ENCODE measurements at regions not wholly inside any gene's neighbourhood (a gene's known extent, or its start where the extent isn't known, plus 50 kb on each side); places are given as distances from the start of the nearest gene placed in this dataset.
A peak's percentile ranks its signal among the peaks of the same experiment; 100 is the strongest.

GRCh38 chr6:5898102-5898501, 108.6 kb downstream of the NRN1 start:
- ChIA-PET POLR2A (no interaction called here), CTCF (no interaction called here)
- Histone ChIP-seq H3K4me3 (ENCODE audit: control insufficient read depth in 1 of 7, extremely low read depth in 1 of 7, insufficient read depth in 4 of 7, low read depth in 2 of 7, low read length in 6 of 7) (no peak overlapping the region), H3K27me3 (replicated peaks in 2 of 5; ENCODE audit: control insufficient read depth in 4 of 5, insufficient read depth in 5 of 5, low read length in 4 of 5) (no peaks in the 10 kb centered on the region), H3K36me3 (ENCODE audit: control insufficient read depth in 4 of 4, insufficient read depth in 4 of 4, low read length in 3 of 4) (no peaks in the 10 kb centered on the region), H3K27ac (ENCODE audit: insufficient read depth in 1 of 2, low read depth in 1 of 2, low read length in 2 of 2, poor library complexity in 1 of 2, severe bottlenecking in 2 of 2) (no peak overlapping the region), H3K4me1 (ENCODE audit: control extremely low read depth in 1 of 4, control insufficient read depth in 4 of 4, insufficient read depth in 4 of 4, low read length in 3 of 4) (no peaks in the 10 kb centered on the region), H3K9me3 (ENCODE audit: control extremely low read depth in 1 of 5, control insufficient read depth in 4 of 5, insufficient read depth in 2 of 5, low read depth in 1 of 5, low read length in 4 of 5) (no peaks in the 10 kb centered on the region)
- no peak for DNase-seq
- 100% methylated on average over 1 of the region's 1 CpG for WGBS (ENCODE audit: insufficient coverage)

GRCh38 chr6:5896476-5897200, 110.1 kb downstream of the NRN1 start:
- ChIA-PET CTCF (no interaction called here), POLR2A (no interaction called here)
- 95% methylated on average over 10 of the region's 12 CpGs for WGBS (ENCODE audit: insufficient coverage)
- Histone ChIP-seq H3K36me3 (ENCODE audit: control insufficient read depth in 4 of 4, insufficient read depth in 4 of 4, low read length in 3 of 4) (no peaks in the 10 kb centered on the region), H3K4me3 (ENCODE audit: control insufficient read depth in 1 of 7, extremely low read depth in 1 of 7, insufficient read depth in 4 of 7, low read depth in 2 of 7, low read length in 6 of 7) (no peak overlapping the region), H3K27me3 (replicated peaks in 2 of 5; ENCODE audit: control insufficient read depth in 4 of 5, insufficient read depth in 5 of 5, low read length in 4 of 5) (no peaks in the 10 kb centered on the region), H3K9me3 (ENCODE audit: control extremely low read depth in 1 of 5, control insufficient read depth in 4 of 5, insufficient read depth in 2 of 5, low read depth in 1 of 5, low read length in 4 of 5) (no peaks in the 10 kb centered on the region), H3K27ac (ENCODE audit: insufficient read depth in 1 of 2, low read depth in 1 of 2, low read length in 2 of 2, poor library complexity in 1 of 2, severe bottlenecking in 2 of 2) (no peak overlapping the region), H3K4me1 (ENCODE audit: control extremely low read depth in 1 of 4, control insufficient read depth in 4 of 4, insufficient read depth in 4 of 4, low read length in 3 of 4) (peaks cover 0 to 6% (median 0%) of the 10 kb centered on the region in 4 experiments)
- DNase-seq, result no peak

DNA sequence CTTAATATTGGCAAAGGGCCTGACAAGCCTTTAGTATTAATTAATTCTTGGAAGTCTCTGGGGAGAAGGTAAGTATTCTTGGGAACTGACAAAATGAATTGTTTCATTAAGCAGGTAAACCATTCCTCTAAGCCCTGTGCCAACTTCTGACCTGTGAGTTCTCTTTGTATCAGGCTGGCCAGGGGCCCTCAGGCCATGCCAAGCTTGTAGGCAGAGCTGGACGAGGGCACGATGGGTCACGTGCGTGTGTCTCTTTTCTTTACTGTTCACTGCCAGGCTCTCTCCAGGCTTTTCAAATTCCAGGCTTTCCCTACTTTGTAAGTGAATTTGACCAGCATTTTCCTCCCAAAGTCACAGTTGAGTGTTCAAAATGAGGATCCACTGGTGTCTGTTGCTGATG, 112.4 kb downstream of the NRN1 start:
- WGBS (ENCODE audit: insufficient coverage), result 92% methylated on average over 4 of the region's 4 CpGs
- H3K9me3 ChIP-seq (ENCODE audit: control extremely low read depth in 1 of 5, control insufficient read depth in 4 of 5, insufficient read depth in 2 of 5, low read depth in 1 of 5, low read length in 4 of 5), result no peaks in the 10 kb centered on the region

GRCh38 chr6:5893295-5893694, 113.4 kb downstream of the NRN1 start:
- CTCF ChIA-PET, result no interaction called here
- Histone ChIP-seq H3K4me1 (ENCODE audit: control extremely low read depth in 1 of 4, control insufficient read depth in 4 of 4, insufficient read depth in 4 of 4, low read length in 3 of 4) (peaks cover 0 to 6% (median 0%) of the 10 kb centered on the region in 4 experiments), H3K9me3 (ENCODE audit: control extremely low read depth in 1 of 5, control insufficient read depth in 4 of 5, insufficient read depth in 2 of 5, low read depth in 1 of 5, low read length in 4 of 5) (no peaks in the 10 kb centered on the region), H3K36me3 (ENCODE audit: control insufficient read depth in 4 of 4, insufficient read depth in 4 of 4, low read length in 3 of 4) (no peaks in the 10 kb centered on the region), H3K4me3 (ENCODE audit: control insufficient read depth in 1 of 7, extremely low read depth in 1 of 7, insufficient read depth in 4 of 7, low read depth in 2 of 7, low read length in 6 of 7) (no peak overlapping the region), H3K27me3 (replicated peaks in 2 of 5; ENCODE audit: control insufficient read depth in 4 of 5, insufficient read depth in 5 of 5, low read length in 4 of 5) (no peaks in the 10 kb centered on the region), H3K27ac (ENCODE audit: insufficient read depth in 1 of 2, low read depth in 1 of 2, low read length in 2 of 2, poor library complexity in 1 of 2, severe bottlenecking in 2 of 2) (no peak overlapping the region)
- POLR2A ChIA-PET, result no interaction called here
- no peak for DNase-seq
- 99% methylated on average over 4 of the region's 4 CpGs for WGBS (ENCODE audit: insufficient coverage)

More for the DNA sequence above, 112.4 kb downstream of the NRN1 start:
- DNase-seq, result no peak
- H3K27ac ChIP-seq (ENCODE audit: insufficient read depth in 1 of 2, low read depth in 1 of 2, low read length in 2 of 2, poor library complexity in 1 of 2, severe bottlenecking in 2 of 2), result no peak overlapping the region
- no peak overlapping the region for H3K4me3 ChIP-seq (ENCODE audit: control insufficient read depth in 1 of 7, extremely low read depth in 1 of 7, insufficient read depth in 4 of 7, low read depth in 2 of 7, low read length in 6 of 7)
- peaks cover 0 to 6% (median 0%) of the 10 kb centered on the region in 4 experiments for H3K4me1 ChIP-seq (ENCODE audit: control extremely low read depth in 1 of 4, control insufficient read depth in 4 of 4, insufficient read depth in 4 of 4, low read length in 3 of 4)
- no peaks in the 10 kb centered on the region for H3K36me3 ChIP-seq (ENCODE audit: control insufficient read depth in 4 of 4, insufficient read depth in 4 of 4, low read length in 3 of 4)
- H3K27me3 ChIP-seq (replicated peaks in 2 of 5; ENCODE audit: control insufficient read depth in 4 of 5, insufficient read depth in 5 of 5, low read length in 4 of 5), result no peaks in the 10 kb centered on the region
- ChIA-PET POLR2A (interaction anchor here (0.6 to 0.7 kb wide), 2 partner anchors 346 to 535 kb away, joined by 3 to 9 read pairs; no protein-coding TSS in a partner anchor), CTCF (no interaction called here)

GRCh38 chr6:5892669-5893068, 114.1 kb downstream of the NRN1 start:
- ChIA-PET POLR2A (no interaction called here), CTCF (no interaction called here)
- no peak for DNase-seq
- Histone ChIP-seq H3K4me1 (ENCODE audit: control extremely low read depth in 1 of 4, control insufficient read depth in 4 of 4, insufficient read depth in 4 of 4, low read length in 3 of 4) (peaks cover 0 to 6% (median 0%) of the 10 kb centered on the region in 4 experiments), H3K27ac (ENCODE audit: insufficient read depth in 1 of 2, low read depth in 1 of 2, low read length in 2 of 2, poor library complexity in 1 of 2, severe bottlenecking in 2 of 2) (no peak overlapping the region), H3K27me3 (replicated peaks in 2 of 5; ENCODE audit: control insufficient read depth in 4 of 5, insufficient read depth in 5 of 5, low read length in 4 of 5) (no peaks in the 10 kb centered on the region), H3K4me3 (ENCODE audit: control insufficient read depth in 1 of 7, extremely low read depth in 1 of 7, insufficient read depth in 4 of 7, low read depth in 2 of 7, low read length in 6 of 7) (peak overlapping the region in 3 of 7 experiments; percentile 5 to 67 (median 56)), H3K9me3 (ENCODE audit: control extremely low read depth in 1 of 5, control insufficient read depth in 4 of 5, insufficient read depth in 2 of 5, low read depth in 1 of 5, low read length in 4 of 5) (no peaks in the 10 kb centered on the region), H3K36me3 (ENCODE audit: control insufficient read depth in 4 of 4, insufficient read depth in 4 of 4, low read length in 3 of 4) (no peaks in the 10 kb centered on the region)
- WGBS (ENCODE audit: insufficient coverage), result 83% methylated on average over 6 of the region's 6 CpGs

DNA sequence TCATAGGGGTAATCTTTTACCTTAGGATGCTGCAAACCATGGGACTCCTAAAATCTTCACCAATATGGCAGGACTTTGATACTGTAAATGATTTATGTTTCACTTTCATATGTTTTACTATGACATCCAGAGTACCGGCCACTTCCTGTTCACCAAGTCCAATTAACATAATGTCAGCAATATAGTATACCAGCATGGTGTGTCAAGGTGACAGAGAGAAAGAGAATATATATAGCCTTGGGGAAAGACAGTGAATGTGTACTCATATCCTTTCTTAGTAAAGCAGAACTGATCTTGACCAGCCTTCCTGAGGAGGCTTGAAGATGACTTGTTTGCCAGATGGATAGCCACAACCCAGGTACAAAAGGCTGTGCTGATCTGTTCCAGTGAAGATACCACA, 127.9 kb downstream of the NRN1 start:
- no peak overlapping the region for H3K4me3 ChIP-seq (ENCODE audit: control insufficient read depth in 1 of 7, extremely low read depth in 1 of 7, insufficient read depth in 4 of 7, low read depth in 2 of 7, low read length in 6 of 7)
- DNase-seq, result no peak
- H3K27me3 ChIP-seq (replicated peaks in 2 of 5; ENCODE audit: control insufficient read depth in 4 of 5, insufficient read depth in 5 of 5, low read length in 4 of 5), result no peaks in the 10 kb centered on the region
- POLR2A ChIA-PET, result no interaction called here
- H3K9me3 ChIP-seq (ENCODE audit: control extremely low read depth in 1 of 5, control insufficient read depth in 4 of 5, insufficient read depth in 2 of 5, low read depth in 1 of 5, low read length in 4 of 5), result no peaks in the 10 kb centered on the region
- H3K27ac ChIP-seq (ENCODE audit: insufficient read depth in 1 of 2, low read depth in 1 of 2, low read length in 2 of 2, poor library complexity in 1 of 2, severe bottlenecking in 2 of 2), result no peak overlapping the region
- H3K36me3 ChIP-seq (ENCODE audit: control insufficient read depth in 4 of 4, insufficient read depth in 4 of 4, low read length in 3 of 4), result no peaks in the 10 kb centered on the region
- CTCF ChIA-PET, result no interaction called here
- WGBS (ENCODE audit: insufficient coverage), result no CpG with 5 or more reads among the region's 1 CpG
- H3K4me1 ChIP-seq (ENCODE audit: control extremely low read depth in 1 of 4, control insufficient read depth in 4 of 4, insufficient read depth in 4 of 4, low read length in 3 of 4), result no peaks in the 10 kb centered on the region

- DNase-seq, result no peak
- ChIA-PET POLR2A (no interaction called here), CTCF (no interaction called here)
- H3K27me3 ChIP-seq (replicated peaks in 2 of 5; ENCODE audit: control insufficient read depth in 4 of 5, insufficient read depth in 5 of 5, low read length in 4 of 5), result no peaks in the 10 kb centered on the region
- H3K9me3 ChIP-seq (ENCODE audit: control extremely low read depth in 1 of 5, control insufficient read depth in 4 of 5, insufficient read depth in 2 of 5, low read depth in 1 of 5, low read length in 4 of 5), result peaks cover 0 to 10% (median 3%) of the 10 kb centered on the region in 5 experiments
- no peaks in the 10 kb centered on the region for H3K36me3 ChIP-seq (ENCODE audit: control insufficient read depth in 4 of 4, insufficient read depth in 4 of 4, low read length in 3 of 4)
- 98% methylated on average over 4 of the region's 4 CpGs for WGBS (ENCODE audit: insufficient coverage)
- H3K4me1 ChIP-seq (ENCODE audit: control extremely low read depth in 1 of 4, control insufficient read depth in 4 of 4, insufficient read depth in 4 of 4, low read length in 3 of 4), result no peaks in the 10 kb centered on the region
- H3K27ac ChIP-seq (ENCODE audit: insufficient read depth in 1 of 2, low read depth in 1 of 2, low read length in 2 of 2, poor library complexity in 1 of 2, severe bottlenecking in 2 of 2), result no peak overlapping the region
- H3K4me3 ChIP-seq (ENCODE audit: control insufficient read depth in 1 of 7, extremely low read depth in 1 of 7, insufficient read depth in 4 of 7, low read depth in 2 of 7, low read length in 6 of 7), result no peak overlapping the region
Observed at GRCh38 chr6:5876076-5876475, 130.6 kb downstream of the NRN1 start.

Data from common myeloid progenitor, CD34-positive (primary cell).